ENCODE measurements at regions not wholly inside any gene's neighbourhood (a gene's known extent, or its start where the extent isn't known, plus 50 kb on each side); places are given as distances from the start of the nearest gene placed in this dataset.

GRCh38 chr1:104746994-104747393, 997.3 kb downstream of the AMY1C start:
- Histone ChIP-seq H3K27ac (no peak overlapping the region), H3K4me3 (no peak overlapping the region), H3K36me3 (no peaks in the 10 kb centered on the region), H3K27me3 (replicated peaks; ENCODE audit: insufficient read depth) (no peaks in the 10 kb centered on the region), H3K9me3 (no peaks in the 10 kb centered on the region), H3K4me1 (replicated peaks) (no peaks in the 10 kb centered on the region)
- intact Hi-C loops (cut with DNase I) = no loop called here
- DNase-seq (ENCODE audit: low spot score) = no peak
- WGBS = 15% methylated on average over 2 of the region's 2 CpGs
- TF ChIP-seq CTCF (IDR thresholded peaks at IDR 0.05) (no peak), POLR2A (IDR thresholded peaks at IDR 0.05) (no peak), POLR2AphosphoS5 (IDR thresholded peaks at IDR 0.05) (no peak)

GRCh38 chr1:104760017-104760416, 1010.3 kb downstream of the AMY1C start:
- H3K4me1 ChIP-seq (replicated peaks) = no peaks in the 10 kb centered on the region
- DNase-seq (ENCODE audit: low spot score) = no peak

GRCh38 chr1:104761961-104762570, 1012.4 kb downstream of the AMY1C start:
- DNase-seq (ENCODE audit: low spot score) = no peak
- intact Hi-C loops (cut with DNase I) = no loop called here
- 76% methylated on average over 7 of the region's 7 CpGs for WGBS
- no peak overlapping the region for H3K27ac ChIP-seq
- no peak for TF ChIP-seq POLR2A (IDR thresholded peaks at IDR 0.05)
- TF ChIP-seq CTCF (IDR thresholded peaks at IDR 0.05) = no peak
- no peak for TF ChIP-seq POLR2AphosphoS5 (IDR thresholded peaks at IDR 0.05)
- H3K4me3 ChIP-seq = no peak overlapping the region
- H3K27me3 ChIP-seq (replicated peaks; ENCODE audit: insufficient read depth) = no peaks in the 10 kb centered on the region
- H3K9me3 ChIP-seq = no peaks in the 10 kb centered on the region
- no peaks in the 10 kb centered on the region for H3K4me1 ChIP-seq (replicated peaks)
- no peaks in the 10 kb centered on the region for H3K36me3 ChIP-seq

More at GRCh38 chr1:104760017-104760416, 1010.3 kb downstream of the AMY1C start:
- no peaks in the 10 kb centered on the region for H3K36me3 ChIP-seq
- H3K9me3 ChIP-seq = no peaks in the 10 kb centered on the region
- no peak for TF ChIP-seq POLR2A (IDR thresholded peaks at IDR 0.05)
- TF ChIP-seq POLR2AphosphoS5 (IDR thresholded peaks at IDR 0.05) = no peak
- no peak for TF ChIP-seq CTCF (IDR thresholded peaks at IDR 0.05)
- H3K27me3 ChIP-seq (replicated peaks; ENCODE audit: insufficient read depth) = no peaks in the 10 kb centered on the region
- H3K27ac ChIP-seq = no peak overlapping the region
- intact Hi-C loops (cut with DNase I) = no loop called here
- no peak overlapping the region for H3K4me3 ChIP-seq

GRCh38 chr1:104765085-104765484, 1015.4 kb downstream of the AMY1C start:
- Histone ChIP-seq H3K9me3 (no peaks in the 10 kb centered on the region), H3K27me3 (replicated peaks; ENCODE audit: insufficient read depth) (no peaks in the 10 kb centered on the region), H3K4me1 (replicated peaks) (no peaks in the 10 kb centered on the region), H3K4me3 (no peak overlapping the region), H3K27ac (no peak overlapping the region), H3K36me3 (no peaks in the 10 kb centered on the region)
- intact Hi-C loops (cut with DNase I) = no loop called here
- WGBS = 56% methylated on average over 1 of the region's 1 CpG
- TF ChIP-seq POLR2AphosphoS5 (IDR thresholded peaks at IDR 0.05) (no peak), CTCF (IDR thresholded peaks at IDR 0.05) (no peak), POLR2A (IDR thresholded peaks at IDR 0.05) (no peak)
- DNase-seq (ENCODE audit: low spot score) = no peak

- no peaks in the 10 kb centered on the region for H3K36me3 ChIP-seq
- H3K4me1 ChIP-seq (replicated peaks) = no peaks in the 10 kb centered on the region
- no peak overlapping the region for H3K4me3 ChIP-seq
- H3K27me3 ChIP-seq (replicated peaks; ENCODE audit: insufficient read depth) = no peaks in the 10 kb centered on the region
- no peak for TF ChIP-seq POLR2AphosphoS5 (IDR thresholded peaks at IDR 0.05)
- TF ChIP-seq CTCF (IDR thresholded peaks at IDR 0.05) = no peak
- TF ChIP-seq POLR2A (IDR thresholded peaks at IDR 0.05) = no peak
- no peaks in the 10 kb centered on the region for H3K9me3 ChIP-seq
- DNase-seq (ENCODE audit: low spot score) = no peak
- WGBS = 78% methylated on average over 3 of the region's 3 CpGs
- intact Hi-C loops (cut with DNase I) = no loop called here
- H3K27ac ChIP-seq = no peak overlapping the region
Measured at GRCh38 chr1:104768466-104768865, 1018.8 kb downstream of the AMY1C start.
